HG03342 (cell line): ENCODE measurements at regions not wholly inside any gene's neighbourhood (a gene's known extent, or its start where the extent isn't known, plus 50 kb on each side); places are given as distances from the start of the nearest gene placed in this dataset.
"Not testable (repeated sequence)": the region's sequence is repeated elsewhere in the genome, so short reads cannot be mapped to it uniquely, and the experiment has no call there.

Experiments used
- ATAC-seq: cut with Tn5 transposase; IDR thresholded peaks from one replicate; pipeline ENCODE4 v1.9.1; 2021; ENCODE audit warnings: mild to moderate bottlenecking, moderate library complexity; ENCODE audit not compliant: unreplicated experiment

DNA sequence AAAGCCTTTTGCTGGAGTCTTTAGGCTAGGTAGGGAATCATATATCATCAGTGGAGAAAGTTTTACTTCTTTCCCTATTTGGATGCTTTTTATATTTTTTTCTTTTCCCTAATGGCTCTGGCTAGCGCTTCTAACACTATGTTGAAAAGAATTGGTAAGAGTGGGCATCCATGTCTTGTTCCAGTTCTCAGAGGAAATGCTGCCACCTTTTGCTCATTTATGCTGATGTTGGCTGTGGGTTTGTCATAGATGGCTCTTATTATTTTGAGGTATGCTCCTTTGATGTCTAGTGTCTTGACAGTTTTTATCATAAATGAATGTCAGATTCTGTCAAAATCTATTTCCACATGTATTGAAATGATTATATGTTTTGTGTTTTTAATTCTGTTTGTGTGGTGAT is 1544.1 kb downstream of the REEP3 start:
- no peak for ATAC-seq

DNA sequence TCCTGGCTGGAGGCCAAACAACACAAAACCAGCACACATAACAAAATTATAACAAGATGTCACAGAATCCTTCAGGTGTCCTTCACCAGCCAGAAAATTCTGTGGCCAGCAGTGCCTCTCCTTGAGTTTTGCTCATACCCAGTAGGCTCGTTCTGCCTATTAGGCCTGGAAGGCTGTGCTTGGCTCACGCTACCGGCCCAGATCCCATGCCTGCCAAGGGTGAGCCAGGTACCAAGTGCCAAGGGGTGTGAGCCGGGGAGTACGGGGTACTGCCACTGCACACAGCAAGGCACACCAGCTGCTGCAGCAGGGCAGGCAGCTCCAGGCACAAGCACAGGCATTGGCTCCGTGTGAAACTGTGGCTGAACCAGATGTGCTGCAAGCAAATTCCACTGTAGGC is 1562.0 kb downstream of the REEP3 start:
- ATAC-seq: no peak

DNA sequence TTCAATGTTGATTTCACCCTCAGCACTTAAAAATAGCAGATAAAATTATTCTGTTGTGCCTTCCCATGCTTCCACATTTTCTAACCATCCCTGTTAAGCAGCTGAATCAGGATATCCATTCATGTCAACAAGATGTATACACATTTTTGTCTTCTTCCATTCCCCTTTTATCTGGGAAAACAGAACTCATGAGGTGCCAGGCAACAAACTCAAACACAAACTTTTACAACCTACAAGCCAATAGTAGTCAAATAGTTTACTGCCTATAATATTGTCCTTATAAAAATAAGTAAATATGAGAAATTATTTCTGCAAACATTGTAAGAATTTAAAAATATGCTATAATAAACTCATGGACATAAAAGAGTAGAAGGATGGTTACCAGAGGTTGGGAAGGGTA is 1569.8 kb downstream of the REEP3 start:
- no peak for ATAC-seq

DNA sequence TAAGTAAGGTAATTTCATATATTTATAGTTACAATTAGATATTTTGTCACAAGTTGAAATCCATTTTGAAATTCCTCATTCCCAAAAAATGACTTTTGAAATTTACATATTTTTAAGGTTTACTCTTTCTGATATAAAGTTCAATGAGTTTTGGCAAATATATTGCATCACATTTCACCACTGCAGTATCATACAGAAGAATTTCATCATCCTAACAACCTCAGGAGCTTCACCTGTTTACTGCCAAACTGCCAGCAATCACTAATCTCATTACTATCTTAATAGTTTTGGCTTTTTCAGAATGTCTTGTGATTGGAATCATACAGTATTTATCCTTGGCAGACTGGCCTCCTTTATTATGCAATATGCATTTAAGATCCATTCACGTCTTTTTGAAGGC is 1578.9 kb downstream of the REEP3 start:
- no peak for ATAC-seq

DNA sequence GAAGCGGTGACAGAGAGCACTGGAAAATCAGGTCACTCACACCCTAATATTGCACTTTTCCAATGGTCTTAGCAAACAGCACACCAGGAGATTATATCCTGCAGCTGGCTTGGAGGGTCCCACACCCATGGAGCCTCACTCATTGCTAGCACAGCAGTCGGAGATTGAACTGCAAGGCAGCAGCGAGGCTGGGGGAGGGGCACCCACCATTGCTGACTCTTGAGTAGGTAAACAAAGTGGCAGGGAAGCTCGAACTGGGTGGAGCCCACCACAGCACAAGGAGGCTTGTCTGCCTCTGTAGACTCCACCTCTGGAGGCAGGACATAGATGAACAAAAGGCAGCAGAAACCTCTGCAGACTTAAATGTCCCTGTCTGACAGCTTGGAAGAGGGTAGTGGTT is 1579.7 kb downstream of the REEP3 start:
- ATAC-seq: not testable (repeated sequence)

DNA sequence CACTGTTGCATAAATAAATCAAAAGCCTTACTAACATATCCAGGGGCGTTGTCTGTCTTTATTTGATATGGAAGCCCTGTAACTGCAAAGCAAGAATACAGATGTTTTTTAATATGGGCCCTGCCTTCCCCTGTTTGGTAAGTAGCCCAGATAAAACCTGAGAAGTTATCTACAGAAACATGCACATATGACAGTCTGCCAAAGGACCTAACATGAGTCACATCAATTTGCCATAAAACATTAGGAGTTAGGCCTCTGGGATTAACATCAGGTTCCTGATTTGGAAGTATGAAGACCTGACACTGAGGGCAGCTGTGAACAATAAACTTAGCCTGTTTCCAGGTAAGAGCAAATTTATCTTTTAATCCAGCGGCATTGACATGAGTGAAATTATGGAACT is 1588.8 kb downstream of the REEP3 start:
- ATAC-seq: no peak

DNA sequence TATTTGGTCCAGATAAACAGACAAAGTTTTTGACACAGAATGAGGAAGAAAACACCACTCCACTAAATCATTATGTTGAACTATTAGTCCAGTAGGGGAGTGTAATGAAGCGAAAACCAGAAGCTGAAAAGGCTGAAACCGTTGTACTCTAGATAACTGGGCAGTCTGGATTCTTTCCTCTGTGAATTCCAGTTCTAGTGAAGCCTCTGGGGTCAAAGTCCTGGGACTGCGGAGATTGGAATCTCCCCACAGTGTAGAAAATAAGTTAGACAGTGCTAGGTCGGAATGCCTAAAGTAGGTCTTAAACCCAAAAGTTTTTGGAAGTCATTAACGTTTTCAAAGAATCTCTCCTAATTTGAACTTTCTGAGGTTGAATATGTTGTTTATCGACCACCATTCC is 1589.9 kb downstream of the REEP3 start:
- not testable (repeated sequence) for ATAC-seq

DNA sequence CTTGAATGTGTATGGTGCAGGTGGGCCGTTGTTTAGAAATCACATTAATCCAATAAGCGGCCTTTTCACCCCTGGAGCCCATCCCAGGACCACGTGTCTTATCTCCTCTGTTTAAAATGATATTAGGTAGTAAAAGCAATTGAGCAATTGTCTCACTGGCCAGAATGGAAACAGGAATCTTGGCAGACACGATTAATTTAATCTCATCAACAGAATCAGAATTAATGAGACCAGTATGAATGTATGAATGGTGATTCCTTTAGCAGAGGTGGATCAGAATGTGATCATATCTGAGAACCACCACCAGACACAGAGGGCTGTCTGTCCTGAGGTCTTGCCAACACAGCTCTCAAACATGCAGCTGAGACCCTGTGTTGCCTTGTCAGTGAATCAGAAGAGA is 1591.4 kb downstream of the REEP3 start:
- ATAC-seq: no peak

DNA sequence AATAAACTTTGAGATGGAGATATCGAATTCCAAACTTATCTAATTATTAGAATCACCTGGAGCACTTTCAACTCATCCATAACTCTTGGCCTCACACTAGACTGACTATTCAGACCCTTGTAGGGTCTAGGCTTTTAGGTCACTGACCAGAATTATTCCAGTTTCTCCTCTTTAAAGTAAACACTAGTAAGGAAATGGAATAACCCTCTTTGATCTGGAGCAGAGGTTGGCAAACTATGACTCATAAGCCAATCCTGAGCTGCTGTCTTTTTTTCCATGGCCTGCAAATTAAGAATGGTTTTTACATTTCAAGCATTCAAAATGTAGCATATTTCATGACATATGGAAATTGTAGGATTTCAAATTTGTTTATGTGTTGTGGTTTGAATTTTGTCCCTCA is 1601.9 kb downstream of the REEP3 start:
- ATAC-seq: no peak

DNA sequence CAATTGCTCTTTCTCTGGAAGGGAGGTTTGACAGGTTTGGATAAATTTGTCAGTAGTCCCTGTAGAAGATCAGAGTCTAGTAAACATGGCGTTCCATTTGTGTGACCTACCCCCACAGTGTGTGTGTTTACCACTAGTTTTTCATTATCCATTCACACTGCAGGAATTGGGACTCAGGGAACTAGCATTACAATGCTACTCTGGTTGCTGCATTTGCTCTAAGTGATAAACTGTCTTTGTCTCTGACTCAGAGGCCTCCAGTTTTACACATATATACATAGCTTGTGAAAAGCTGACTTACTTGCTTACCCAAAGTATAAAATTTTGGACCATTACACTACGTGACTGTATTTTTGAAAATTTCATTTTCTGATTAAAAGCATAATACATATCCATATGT is 1604.0 kb downstream of the REEP3 start:
- ATAC-seq: no peak

DNA sequence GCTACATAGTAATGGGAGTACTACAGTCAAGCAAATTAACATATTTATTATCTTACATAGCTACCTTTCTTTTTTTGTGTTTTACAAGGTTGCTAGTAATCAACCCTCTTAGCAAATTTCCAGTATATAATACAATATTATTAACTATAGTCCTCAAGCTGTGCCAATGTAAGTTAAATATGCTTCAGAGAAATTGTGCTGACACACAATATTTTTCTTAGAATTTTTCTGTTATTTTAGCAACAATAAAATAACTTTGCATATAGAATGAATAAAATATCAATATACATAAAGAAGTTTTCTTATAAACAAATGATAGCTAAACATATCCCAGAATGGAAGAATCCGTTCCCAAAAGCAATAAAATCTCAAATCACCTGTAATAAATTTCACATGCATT is 1605.1 kb downstream of the REEP3 start:
- ATAC-seq: no peak

DNA sequence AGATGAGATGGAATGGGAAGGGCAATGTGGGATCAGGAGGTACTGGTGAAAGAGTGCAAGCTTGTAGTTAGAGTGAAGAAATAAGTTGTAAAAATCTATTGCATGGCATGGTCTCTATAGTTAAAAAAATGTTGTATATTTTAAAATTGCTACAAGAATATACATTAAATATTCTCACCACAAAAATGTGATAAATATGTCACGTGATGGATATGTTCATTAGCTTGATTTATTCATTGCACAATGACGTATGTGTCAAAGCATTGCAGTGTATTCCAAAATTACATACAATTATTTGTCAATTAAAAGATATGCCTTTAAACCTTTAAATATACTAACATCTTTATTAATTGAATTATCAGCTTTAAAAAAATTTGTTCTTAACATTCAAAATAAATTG is 1607.1 kb downstream of the REEP3 start:
- no peak for ATAC-seq

DNA sequence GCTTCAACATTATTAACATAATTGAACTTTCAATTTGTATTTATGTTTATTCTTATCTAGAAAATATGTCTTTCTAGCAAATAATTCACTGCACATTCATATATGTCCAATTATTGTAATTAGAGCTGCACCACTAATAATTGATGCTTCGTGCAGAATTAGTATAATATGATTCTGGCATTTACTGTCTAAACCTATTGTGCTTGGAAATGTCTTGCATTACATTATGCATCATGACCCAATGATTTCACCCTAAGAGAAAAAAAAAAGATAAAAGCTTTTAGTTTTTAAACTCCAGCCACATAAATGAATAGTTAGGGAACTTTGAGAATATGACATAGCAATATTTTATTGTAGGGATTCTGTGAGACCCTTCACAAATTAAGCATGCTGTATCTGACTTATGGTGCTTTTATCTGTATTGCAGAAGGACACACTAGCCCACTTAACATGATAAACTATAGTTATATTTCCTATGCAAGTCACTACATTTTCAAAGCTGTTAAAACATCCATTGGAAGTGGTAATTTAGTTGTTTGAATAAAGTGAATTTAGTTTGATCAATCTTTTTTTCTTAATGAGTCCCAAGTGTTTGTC is 1609.1 kb downstream of the REEP3 start:
- ATAC-seq: no peak

DNA sequence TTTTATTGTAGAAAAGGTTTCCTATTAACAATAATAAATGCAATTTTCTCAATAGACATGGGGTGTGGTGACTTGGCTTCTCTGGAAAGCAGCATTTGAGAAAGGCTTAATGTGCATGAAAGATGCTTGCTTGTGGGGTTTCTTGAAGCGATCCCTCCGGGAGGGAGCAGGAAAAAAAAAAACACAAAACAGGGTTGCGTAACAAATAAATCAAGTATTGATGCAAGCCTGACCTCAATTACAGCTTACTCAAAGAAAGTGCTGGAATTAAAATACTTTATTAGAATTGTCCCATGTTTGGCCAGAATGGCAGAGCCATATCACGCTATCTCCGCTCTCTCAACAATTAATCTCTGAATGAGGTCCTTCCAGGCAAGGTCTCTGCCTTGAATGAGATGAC is 1612.5 kb downstream of the REEP3 start:
- ATAC-seq: no peak

DNA sequence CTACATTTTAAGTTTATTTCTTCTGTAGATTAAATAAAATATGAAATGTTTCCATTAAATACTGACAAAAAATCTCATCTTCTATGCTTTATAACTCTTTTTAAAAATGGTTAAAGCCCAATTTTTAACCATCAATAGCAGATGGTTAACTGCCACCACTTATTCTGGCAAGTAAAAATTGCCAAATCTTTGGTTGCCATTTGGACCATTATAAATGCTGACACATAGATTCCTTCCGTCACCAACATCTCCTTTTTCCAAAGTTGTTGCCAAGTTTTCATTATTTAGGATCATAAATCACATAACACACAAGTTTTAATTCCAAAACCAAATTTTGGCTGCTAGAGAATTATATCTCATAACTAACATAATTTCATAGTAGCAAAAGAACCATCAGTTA is 1614.3 kb downstream of the REEP3 start:
- ATAC-seq: no peak

DNA sequence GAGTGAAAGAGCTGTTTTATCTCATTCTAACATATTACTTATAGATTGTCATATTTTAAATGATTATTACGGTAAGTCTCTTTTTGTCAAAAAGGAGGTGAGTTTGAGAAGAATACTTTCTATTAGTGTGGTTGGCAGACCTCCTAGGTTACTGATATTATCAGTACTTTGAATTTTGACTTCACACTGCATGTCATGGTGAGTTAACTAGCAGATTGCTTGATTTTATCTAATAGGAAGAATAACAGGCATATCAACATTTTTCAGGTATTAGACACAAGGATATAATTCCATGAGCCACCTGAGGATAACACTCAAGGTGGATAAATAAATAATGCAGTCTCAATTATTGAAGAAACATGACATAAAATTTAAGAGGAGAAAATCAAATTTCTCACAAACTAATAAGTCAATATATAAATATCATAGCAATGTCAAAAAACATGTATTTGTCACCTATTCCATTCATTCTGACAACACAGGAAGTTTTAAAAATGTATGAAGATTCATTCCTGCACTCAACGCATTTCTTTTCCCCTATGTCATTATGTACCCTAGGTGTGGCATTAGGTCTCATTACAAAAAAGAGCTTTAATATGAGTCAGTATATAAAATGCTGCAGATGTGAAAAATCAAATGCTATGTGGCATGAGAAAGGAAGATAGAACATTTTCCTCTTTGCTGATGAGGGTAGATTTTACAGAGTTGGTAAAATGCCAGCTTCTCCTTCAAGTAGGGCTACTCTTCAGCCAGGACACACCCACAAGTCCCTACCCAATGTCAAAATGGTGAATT is 1621.6 kb downstream of the REEP3 start:
- no peak for ATAC-seq

DNA sequence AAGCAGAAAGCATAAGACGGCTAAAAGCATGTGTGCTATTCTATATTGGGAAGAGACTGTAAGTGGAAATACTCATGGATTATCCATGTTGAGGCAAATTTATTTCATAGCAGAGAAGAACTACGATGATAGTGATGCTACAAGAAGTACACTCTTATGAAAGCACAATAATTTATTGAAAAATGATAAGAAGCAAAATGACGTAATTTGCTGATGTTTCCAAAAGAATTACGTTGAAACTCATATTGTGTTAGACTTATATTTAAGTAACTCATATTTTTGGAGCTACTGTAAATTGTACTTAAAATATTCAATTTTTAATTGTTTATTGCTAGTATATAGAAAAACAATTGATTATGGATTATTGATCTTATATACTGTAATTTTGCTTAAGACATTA is 1622.5 kb downstream of the REEP3 start:
- no peak for ATAC-seq

DNA sequence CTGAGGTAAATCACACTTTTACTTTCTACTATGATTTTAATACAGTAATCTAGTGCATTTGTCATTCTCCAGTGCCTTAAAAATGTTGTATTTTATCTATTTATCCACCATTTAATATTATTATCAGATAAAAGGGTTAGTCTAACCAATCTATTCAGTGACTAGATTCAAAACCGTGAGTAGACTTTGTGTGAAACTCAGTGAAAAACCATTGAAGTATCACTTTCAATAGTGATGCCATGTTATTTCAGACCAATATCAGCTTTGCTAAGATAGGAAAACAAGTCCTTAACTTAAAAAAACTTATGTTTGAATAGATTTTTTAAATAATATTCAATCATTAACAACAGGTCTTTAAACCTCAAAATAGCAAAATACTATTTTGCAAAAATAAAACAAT is 1628.7 kb downstream of the REEP3 start:
- ATAC-seq: no peak

DNA sequence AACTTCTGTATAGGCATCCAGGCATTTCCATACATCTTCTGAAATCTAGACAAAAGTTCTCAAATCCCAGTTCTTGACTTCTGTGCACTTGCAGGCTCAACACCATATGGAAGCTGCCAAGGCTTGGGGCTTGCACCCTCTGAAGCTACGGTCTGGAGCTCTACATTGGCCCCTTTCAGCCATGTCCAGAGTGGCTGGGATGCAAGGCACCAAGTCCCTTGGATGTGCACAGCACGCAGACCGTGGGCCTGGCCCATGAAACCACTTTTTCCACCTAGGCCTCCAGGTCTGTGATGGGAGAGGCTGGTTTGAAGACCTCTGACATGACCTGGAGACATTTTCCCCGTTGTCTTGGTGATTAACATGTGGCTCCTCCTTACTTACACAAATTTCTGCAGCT is 1645.1 kb downstream of the REEP3 start:
- ATAC-seq: no peak

DNA sequence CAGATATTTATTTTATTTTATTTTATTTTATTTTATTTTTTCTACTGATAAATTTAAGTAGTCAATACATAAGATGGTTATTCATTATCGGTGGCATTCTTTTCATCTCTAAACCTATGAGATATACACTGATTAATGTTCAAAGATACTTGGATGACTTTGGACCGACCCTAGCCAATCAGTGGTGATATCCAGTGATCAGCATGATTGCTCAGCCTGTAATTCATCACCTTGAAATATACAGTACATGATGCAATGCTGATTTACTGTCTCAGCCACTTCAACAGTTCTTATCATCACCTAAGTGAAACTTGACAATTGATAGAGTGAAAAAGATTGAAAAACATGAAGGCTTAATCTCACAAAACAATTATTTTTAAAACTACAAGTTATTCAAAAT is 1651.0 kb downstream of the REEP3 start:
- ATAC-seq: no peak

DNA sequence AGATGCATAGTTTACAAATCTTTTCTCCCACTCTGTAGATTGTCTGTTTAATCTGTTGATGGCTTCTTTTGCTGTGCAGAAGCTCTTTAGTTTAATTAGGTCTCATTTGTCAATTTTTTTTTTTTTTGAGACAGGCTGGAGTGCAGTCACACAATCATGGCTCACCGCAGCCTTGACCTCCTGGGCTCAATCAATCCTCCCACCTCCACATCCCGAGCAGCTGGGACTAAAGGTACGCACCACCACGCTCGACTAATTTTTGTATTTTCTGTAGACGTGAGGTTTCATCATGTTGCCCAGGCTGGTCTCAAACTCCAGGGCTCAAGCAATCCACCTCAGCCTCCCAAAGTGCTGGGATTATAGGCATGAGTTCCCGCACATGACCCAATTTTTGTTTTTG is 1655.8 kb downstream of the REEP3 start:
- ATAC-seq: no peak

DNA sequence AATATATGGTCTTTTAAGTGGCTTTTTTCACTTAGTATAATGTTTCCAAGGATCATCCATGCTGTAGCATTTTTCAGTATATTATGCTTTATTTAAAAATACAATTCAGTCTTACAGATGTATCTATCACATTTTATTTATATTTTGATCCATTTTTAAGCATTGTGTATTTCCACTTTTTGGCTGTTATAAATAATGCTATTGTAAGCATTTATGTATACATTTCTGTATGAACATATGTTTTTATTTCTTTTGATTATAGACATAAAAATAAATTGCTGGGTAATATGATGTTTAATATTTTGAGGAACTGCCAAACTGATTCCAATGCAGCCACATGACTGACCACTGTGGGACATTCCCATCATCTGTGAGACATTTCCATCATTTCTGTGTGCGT is 1662.0 kb downstream of the REEP3 start:
- no peak for ATAC-seq

DNA sequence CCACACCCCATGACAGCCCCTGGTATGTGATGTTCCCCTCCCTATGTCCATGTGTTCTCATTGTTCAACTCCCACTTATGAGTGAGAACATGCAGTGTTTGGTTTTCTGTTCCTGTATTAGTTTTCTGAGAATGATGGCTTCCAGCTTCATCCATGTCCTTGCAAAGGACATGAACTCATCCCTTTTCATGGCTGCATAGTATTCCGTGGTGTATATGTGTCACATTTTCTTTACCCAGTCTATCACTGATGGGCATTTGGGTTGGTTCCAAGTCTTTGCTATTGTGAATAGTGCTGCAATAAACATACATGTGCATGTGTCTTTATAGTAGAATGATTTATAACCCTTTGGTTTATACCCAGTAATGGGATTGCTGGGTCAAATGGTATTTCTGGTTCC is 1665.5 kb downstream of the REEP3 start:
- not testable (repeated sequence) for ATAC-seq
